Left lung (tissue), 4 donors: ENCODE measurements at regions not wholly inside any gene's neighbourhood (a gene's known extent, or its start where the extent isn't known, plus 50 kb on each side); places are given as distances from the start of the nearest gene placed in this dataset.

ENCODE experiments used
- ATAC-seq: fragments of 200-7000 bp; cut with Tn5 transposase; one replicate; pipeline ENCODE4 v1.9.1; 2020; ENCODE audit warnings: moderate library complexity
- DNase-seq, 4 donors: peaks; one replicate each; pipeline ENCODE4 v3.0.0-alpha.2; 2013 to 2020
- H3K27ac ChIP-seq, 2 donors: fragments of 200-600 bp; sonication (generic) in 1 of 2; one replicate each; pipeline versions ENCODE4 v1.5.0 to v1.8.0; 2020 to 2021
- H3K27me3 ChIP-seq, 2 donors: fragments of 200-600 bp; sonication (generic) in 1 of 2; one replicate each; pipeline versions ENCODE4 v1.5.0 to v1.8.0; 2020 to 2021
- H3K36me3 ChIP-seq, 2 donors: fragments of 200-600 bp; sonication (generic) in 1 of 2; one replicate each; pipeline versions ENCODE4 v1.5.0 to v1.8.0; 2020 to 2021
- H3K4me1 ChIP-seq, 2 donors: fragments of 200-600 bp; one replicate each; pipeline ENCODE4 v1.8.0; 2021
- H3K4me3 ChIP-seq, 2 donors: fragments of 200-600 bp; sonication (generic) in 1 of 2; one replicate each; pipeline versions ENCODE4 v1.5.0 to v1.8.0; 2020 to 2021; ENCODE audit warnings: mild to moderate bottlenecking in 1 of 2
- H3K9me3 ChIP-seq, 2 donors: fragments of 200-600 bp; sonication (generic) in 1 of 2; one replicate each; pipeline versions ENCODE4 v1.5.0 to v1.8.0; 2020 to 2021
- intact Hi-C, 2 donors: fragments of 100-400 bp; cut with DNase I; formaldehyde crosslinking; loops; one replicate each; pipeline versions ENCODE4 v1.11.2 to v1.14.2; 2022
- TF ChIP-seq, protein P1 (sequence below), 2 donors: fragments of 200-600 bp; sonication (generic) in 1 of 2; IDR thresholded peaks; one replicate each; pipeline versions ENCODE4 v1.5.0 to v1.8.0; 2021; ENCODE audit warnings: antibody characterized with exemption in 2 of 2
- donor health status: DM: no; HTN: yes; CAD: no.
- donor health status: DM: no; HTN: no; CAD: no.

DNA sequence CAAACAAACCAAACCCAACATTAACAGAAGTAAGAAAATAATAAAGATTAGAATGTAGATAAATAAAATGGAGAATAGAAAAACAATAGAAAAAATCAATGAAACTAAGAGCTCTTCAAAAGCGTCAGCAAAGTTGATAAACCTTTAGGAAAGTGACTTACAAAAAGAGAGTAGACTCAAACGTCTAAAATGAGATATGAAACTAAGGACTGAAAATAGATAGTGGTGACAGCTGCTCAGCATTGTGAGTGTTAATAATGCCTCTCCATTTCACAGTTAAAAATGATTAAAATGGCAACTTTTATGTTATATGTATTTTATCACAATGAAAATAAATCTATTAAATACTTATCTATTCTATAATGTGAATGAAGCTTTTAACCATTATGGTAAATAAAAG, 125.7 kb upstream of the CPXCR1 start:
- no peak for ATAC-seq
- TF ChIP-seq, protein P1, sequence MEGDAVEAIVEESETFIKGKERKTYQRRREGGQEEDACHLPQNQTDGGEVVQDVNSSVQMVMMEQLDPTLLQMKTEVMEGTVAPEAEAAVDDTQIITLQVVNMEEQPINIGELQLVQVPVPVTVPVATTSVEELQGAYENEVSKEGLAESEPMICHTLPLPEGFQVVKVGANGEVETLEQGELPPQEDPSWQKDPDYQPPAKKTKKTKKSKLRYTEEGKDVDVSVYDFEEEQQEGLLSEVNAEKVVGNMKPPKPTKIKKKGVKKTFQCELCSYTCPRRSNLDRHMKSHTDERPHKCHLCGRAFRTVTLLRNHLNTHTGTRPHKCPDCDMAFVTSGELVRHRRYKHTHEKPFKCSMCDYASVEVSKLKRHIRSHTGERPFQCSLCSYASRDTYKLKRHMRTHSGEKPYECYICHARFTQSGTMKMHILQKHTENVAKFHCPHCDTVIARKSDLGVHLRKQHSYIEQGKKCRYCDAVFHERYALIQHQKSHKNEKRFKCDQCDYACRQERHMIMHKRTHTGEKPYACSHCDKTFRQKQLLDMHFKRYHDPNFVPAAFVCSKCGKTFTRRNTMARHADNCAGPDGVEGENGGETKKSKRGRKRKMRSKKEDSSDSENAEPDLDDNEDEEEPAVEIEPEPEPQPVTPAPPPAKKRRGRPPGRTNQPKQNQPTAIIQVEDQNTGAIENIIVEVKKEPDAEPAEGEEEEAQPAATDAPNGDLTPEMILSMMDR (IDR thresholded peaks at IDR 0.05): no peak
- no peak overlapping the region for H3K27ac ChIP-seq
- H3K4me1 ChIP-seq: no peaks in the 10 kb centered on the region
- intact Hi-C loops: no loop called here
- H3K27me3 ChIP-seq: no peaks in the 10 kb centered on the region
- H3K36me3 ChIP-seq: no peaks in the 10 kb centered on the region
- DNase-seq: no peak
- no peaks in the 10 kb centered on the region for H3K9me3 ChIP-seq
- H3K4me3 ChIP-seq: no peak overlapping the region

DNA sequence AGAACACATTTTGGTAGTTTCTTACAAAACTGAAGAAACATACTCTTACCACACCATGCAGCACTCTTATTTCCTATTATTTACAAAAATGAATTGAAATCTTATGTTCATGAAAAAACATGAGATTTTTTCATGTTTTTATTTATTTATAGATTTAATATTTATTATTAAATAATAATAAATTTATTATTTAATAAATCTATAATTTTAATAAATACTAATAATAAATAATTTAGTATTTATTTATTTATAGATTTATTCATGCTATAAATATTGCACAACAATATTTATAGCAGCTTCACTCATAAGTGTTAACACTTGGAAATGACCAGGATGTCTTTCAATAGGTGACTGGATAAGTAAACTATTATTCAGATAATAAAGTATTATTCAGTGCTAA, 91.6 kb upstream of the CPXCR1 start:
- DNase-seq: no peak
- Histone ChIP-seq H3K27me3 (no peaks in the 10 kb centered on the region), H3K36me3 (no peaks in the 10 kb centered on the region), H3K9me3 (no peaks in the 10 kb centered on the region), H3K4me1 (no peaks in the 10 kb centered on the region), H3K4me3 (no peak overlapping the region), H3K27ac (no peak overlapping the region)
- TF ChIP-seq, protein P1 (IDR thresholded peaks at IDR 0.05): no peak
- intact Hi-C loops: no loop called here
- no peak for ATAC-seq

DNA sequence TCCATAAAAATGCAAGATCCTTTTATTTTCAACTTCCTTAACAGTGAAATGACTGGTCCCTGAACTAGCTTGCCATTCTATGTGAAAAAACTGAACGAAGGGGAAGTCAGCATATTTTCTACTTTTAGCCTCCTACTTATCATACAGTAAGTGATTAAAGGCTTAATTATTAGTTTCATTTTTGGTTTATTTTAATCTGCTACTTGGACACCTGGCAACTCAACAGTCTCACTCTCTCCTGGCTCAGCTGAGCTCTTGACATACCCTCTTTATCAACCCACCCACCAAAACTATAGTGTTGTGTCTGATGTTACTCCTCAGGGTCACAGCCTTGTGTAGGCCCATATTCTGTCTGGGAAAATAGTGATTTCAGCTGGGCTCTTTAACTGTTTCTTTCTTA, 86.2 kb upstream of the CPXCR1 start:
- H3K4me3 ChIP-seq: no peak overlapping the region
- DNase-seq (no peak), ATAC-seq (no peak)
- no peaks in the 10 kb centered on the region for H3K4me1 ChIP-seq
- TF ChIP-seq, protein P1 (IDR thresholded peaks at IDR 0.05): no peak
- no peaks in the 10 kb centered on the region for H3K27me3 ChIP-seq
- no peaks in the 10 kb centered on the region for H3K9me3 ChIP-seq
- no peak overlapping the region for H3K27ac ChIP-seq
- intact Hi-C loops: no loop called here
- no peaks in the 10 kb centered on the region for H3K36me3 ChIP-seq

GRCh38 chrX:88672261-88672660, 74.8 kb upstream of the CPXCR1 start:
- ATAC-seq (no peak), DNase-seq (no peak)
- TF ChIP-seq, protein P1 (IDR thresholded peaks at IDR 0.05): no peak
- no peak overlapping the region for H3K27ac ChIP-seq
- H3K4me3 ChIP-seq: no peak overlapping the region
- H3K36me3 ChIP-seq: no peaks in the 10 kb centered on the region
- H3K9me3 ChIP-seq: no peaks in the 10 kb centered on the region
- H3K4me1 ChIP-seq: no peaks in the 10 kb centered on the region
- intact Hi-C loops: no loop called here
- no peaks in the 10 kb centered on the region for H3K27me3 ChIP-seq
